K562 (cell line): ENCODE measurements at regions not wholly inside any gene's neighbourhood (a gene's known extent, or its start where the extent isn't known, plus 50 kb on each side); places are given as distances from the start of the nearest gene placed in this dataset.

ENCODE experiments used
- ATAC-seq: fragments of 200-7000 bp; cut with Tn5 transposase; 3 replicates; pipeline ENCODE4 v1.9.1; 2020; ENCODE audit warnings: moderate library complexity
- BruUV-seq: library from RNA; stranded (reverse); fragments of 400-500 nt; replicated peaks from 2 replicates; lab custom pipeline; 2021; lab: Mats Ljungman, UMichigan
- CTCF ChIA-PET: fragments of 300-600 bp; formaldehyde crosslinking; extraction: SDS; loops from one replicate; lab custom pipeline; 2021; ENCODE audit warnings: low intra/inter-chr PET ratio; lab: Yijun Ruan, JAX
- POLR2A ChIA-PET: fragments of 300-600, 350-650 bp; sonication (Branson Sonifier 250); formaldehyde crosslinking; extraction: SDS; loops from one replicate; lab custom pipeline; 2021; ENCODE audit warnings: antibody characterized with exemption, inconsistent platforms; lab: Yijun Ruan, JAX
- DNase-seq, 4 experiments: peaks; one replicate each; pipeline versions ENCODE4 v3.0.0 to v3.0.0-alpha.2; 2011 to 2018; ENCODE audit warnings: low spot score in 3 of 4, mixed read lengths in 3 of 4; ENCODE audit errors: extremely low read depth in 1 of 4
- FAIRE-seq: peaks from 2 replicates; lab custom pipeline; 2011; peaks lifted over from hg19 to GRCh38; lab: Jason Lieb, UNC
- H2AFZ ChIP-seq: 2 replicates; pipeline ENCODE4 v1.6.0; 2011; ENCODE audit warnings: low read depth, low read length, control low read depth, inconsistent platforms
- H3K27ac ChIP-seq: fragments of 200-600 bp; 3 replicates; pipeline ENCODE4 v1.8.0; 2011; ENCODE audit warnings: low read depth, mild to moderate bottlenecking, control low read depth, inconsistent platforms, low read length, moderate library complexity, mixed read lengths; ENCODE audit errors: extremely low read depth
- H3K27me3 ChIP-seq, 2 experiments: fragments of 300-600 bp in 1 of 2; 2 replicates in 1 of 2; 3 replicates in 1 of 2; pipeline versions ENCODE4 v1.6.0 to v1.8.0; 2011; ENCODE audit warnings: inconsistent platforms in 2 of 2, low read length in 2 of 2, mild to moderate bottlenecking in 1 of 2, mixed read lengths in 1 of 2, moderate library complexity in 1 of 2; ENCODE audit not compliant: control insufficient read depth in 2 of 2, insufficient read depth in 2 of 2
- H3K36me3 ChIP-seq: fragments of 300-600 bp; 3 replicates; pipeline ENCODE4 v1.8.0; 2011; ENCODE audit warnings: mild to moderate bottlenecking, low read length, inconsistent platforms; ENCODE audit not compliant: control insufficient read depth, insufficient read depth
- H3K4me1 ChIP-seq, 2 experiments: fragments of 200-600 bp in 1 of 2; replicated peaks in 1 of 2; 2 replicates in 1 of 2; 3 replicates in 1 of 2; pipeline versions ENCODE4 v1.5.1 to v1.8.0; 2011; ENCODE audit warnings: inconsistent platforms in 2 of 2, low read length in 2 of 2, mild to moderate bottlenecking in 1 of 2, mixed read lengths in 1 of 2, moderate library complexity in 1 of 2; ENCODE audit not compliant: control insufficient read depth in 2 of 2, insufficient read depth in 2 of 2
- H3K4me2 ChIP-seq: 2 replicates; pipeline ENCODE4 v1.6.1; 2011; ENCODE audit warnings: low read length, control low read depth, inconsistent platforms, mixed read lengths; ENCODE audit not compliant: insufficient read depth
- H3K4me3 ChIP-seq: fragments of 200-600 bp; sonication (generic), shearing (Covaris generic); 2 replicates; pipeline ENCODE4 v1.5.1; 2016; ENCODE audit warnings: control low read depth, inconsistent platforms
- H3K79me2 ChIP-seq: fragments of 200-600 bp; 3 replicates; pipeline ENCODE4 v1.8.0; 2011; ENCODE audit warnings: low read length, inconsistent platforms; ENCODE audit not compliant: control insufficient read depth, insufficient read depth
- H3K9ac ChIP-seq, 2 experiments: 2 replicates each; pipeline versions ENCODE4 v1.6.0 to v1.6.1; 2011; ENCODE audit warnings: low read depth in 2 of 2, low read length in 2 of 2, control low read depth in 1 of 2, inconsistent platforms in 1 of 2, mild to moderate bottlenecking in 1 of 2, mixed read lengths in 1 of 2; ENCODE audit not compliant: insufficient read depth in 1 of 2
- H3K9me1 ChIP-seq: one replicate; pipeline ENCODE4 v1.6.0; 2011; ENCODE audit warnings: inconsistent platforms, mild to moderate bottlenecking, low read length, moderate library complexity; ENCODE audit not compliant: control insufficient read depth, insufficient read depth
- H3K9me3 ChIP-seq: replicated peaks from 2 replicates; pipeline ENCODE4 v1.5.1; 2011; ENCODE audit warnings: low read depth, low read length, inconsistent platforms; ENCODE audit not compliant: control insufficient read depth, insufficient read depth
- H4K20me1 ChIP-seq: replicated peaks from 2 replicates; pipeline ENCODE4 v1.6.1; 2011; ENCODE audit warnings: low read length, inconsistent platforms, mixed read lengths; ENCODE audit not compliant: control insufficient read depth, insufficient read depth
- CHD4 ChIP-seq: fragments of 200-600 bp; sonication (generic); IDR thresholded peaks from 3 replicates; pipeline ENCODE4 v1.6.1; 2012; ENCODE audit warnings: low read depth, mild to moderate bottlenecking, mixed read lengths, low read length, inconsistent platforms; ENCODE audit not compliant: insufficient read depth, insufficient replicate concordance, poor library complexity, severe bottlenecking
- KLF13 ChIP-seq: fragments of 450-650 bp; IDR thresholded peaks from 2 replicates; pipeline ENCODE4 v1.6.1; 2016; ENCODE audit warnings: missing genetic modification characterization, low read depth, mild to moderate bottlenecking, missing compliant biosample characterization, moderate library complexity, borderline replicate concordance
- SRSF7 ChIP-seq: fragments of 200-400 bp; formaldehyde crosslinking; optimal IDR thresholded peaks from 2 replicates; pipeline ENCODE3; 2017; ENCODE audit warnings: mild to moderate bottlenecking, low read depth, low read length
- STAT5B ChIP-seq: fragments of 250-450 bp; sonication (Bioruptor Pico); IDR thresholded peaks from 2 replicates; pipeline ENCODE4 v1.8.0; 2021; ENCODE audit warnings: mild to moderate bottlenecking, inconsistent platforms
- ZNF785 ChIP-seq: fragments of 250-450 bp; sonication (Bioruptor Pico); IDR thresholded peaks from 2 replicates; pipeline ENCODE4 v1.4.0; 2020; ENCODE audit warnings: mild to moderate bottlenecking
- WGBS: fragments of 100-300 bp; shearing (Covaris generic); methylation state at CpG from one replicate; pipeline ENCODE4 v1.1.6; 2016; ENCODE audit warnings: low coverage, mixed read lengths; ENCODE audit not compliant: insufficient coverage; ENCODE audit errors: missing lambda C conversion rate; 5-methylcytosine and 5-hydroxymethylcytosine counted together
- in situ Hi-C: fragments of 300-500 bp; cut with MboI; formaldehyde crosslinking; loops from 4 replicates; pipeline ENCODE4 v1.15.0; 2018; ENCODE audit warnings: inconsistent platforms, mixed read lengths
- intact Hi-C: fragments of 100-400 bp; cut with micrococcal nuclease; formaldehyde crosslinking; loops from 2 replicates; pipeline ENCODE4 v1.14.2; 2022
- TF ChIP-seq, protein P1 (sequence below): fragments of 450-650 bp; IDR thresholded peaks from 2 replicates; pipeline ENCODE4 v1.6.1; 2014; ENCODE audit warnings: low read depth, mild to moderate bottlenecking, moderate library complexity, borderline replicate concordance
- TF ChIP-seq, protein P2 (sequence below): sonication (generic); formaldehyde crosslinking; IDR thresholded peaks from 2 replicates; pipeline ENCODE4 v1.8.0; 2022; ENCODE audit warnings: missing genetic modification reagents, mild to moderate bottlenecking, moderate library complexity, borderline replicate concordance

DNA sequence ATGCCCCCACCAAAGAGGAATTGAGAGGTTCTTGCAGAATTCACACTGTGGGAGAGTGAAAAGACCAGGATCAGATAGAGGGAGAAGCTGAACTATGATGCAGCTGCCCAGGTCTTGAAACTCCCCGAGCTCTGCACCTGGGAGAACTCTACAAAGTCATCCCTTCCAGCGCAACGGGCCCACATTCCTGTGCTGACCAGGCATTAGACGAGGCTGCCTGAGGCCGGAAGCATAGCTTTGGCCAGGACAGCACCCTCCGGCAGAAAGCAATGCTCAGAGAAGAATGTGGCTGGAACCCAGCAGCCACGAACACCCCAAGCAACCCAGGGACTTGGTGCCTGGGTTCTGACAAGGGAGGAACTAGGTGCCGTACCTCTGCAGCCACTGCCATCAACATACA is 281.5 kb upstream of the CDH4 start:
- no peak for FAIRE-seq
- ChIA-PET POLR2A (no interaction called here), CTCF (no interaction called here)
- Histone ChIP-seq H2AFZ (no peak overlapping the region), H3K79me2 (no peaks in the 10 kb centered on the region), H3K27ac (no peak overlapping the region), H3K36me3 (no peaks in the 10 kb centered on the region), H3K9me3 (no peaks in the 10 kb centered on the region), H4K20me1 (no peaks in the 10 kb centered on the region; the same call in 1 of the 2 replicates), H3K4me2 (no peak overlapping the region), H3K9me1 (no peaks in the 10 kb centered on the region), H3K4me3 (no peak overlapping the region), H3K4me1 (no peaks in the 10 kb centered on the region), H3K9ac (no peak overlapping the region), H3K27me3 (peaks cover 5 to 27% of the 10 kb centered on the region in 2 experiments; a peak in 3 of 5 replicates)
- BruUV-seq, result no TSS peak
- no peak for DNase-seq
- ATAC-seq, result no peak
- intact Hi-C loops, result no loop called here
- in situ Hi-C loops, result no loop called here
- TF ChIP-seq KLF13, result no peak
- no peak for TF ChIP-seq ZNF785 (CRISPR knock-in tag)
- TF ChIP-seq SRSF7, result no peak
- no peak for TF ChIP-seq STAT5B (CRISPR knock-in tag)
- TF ChIP-seq, protein P1, sequence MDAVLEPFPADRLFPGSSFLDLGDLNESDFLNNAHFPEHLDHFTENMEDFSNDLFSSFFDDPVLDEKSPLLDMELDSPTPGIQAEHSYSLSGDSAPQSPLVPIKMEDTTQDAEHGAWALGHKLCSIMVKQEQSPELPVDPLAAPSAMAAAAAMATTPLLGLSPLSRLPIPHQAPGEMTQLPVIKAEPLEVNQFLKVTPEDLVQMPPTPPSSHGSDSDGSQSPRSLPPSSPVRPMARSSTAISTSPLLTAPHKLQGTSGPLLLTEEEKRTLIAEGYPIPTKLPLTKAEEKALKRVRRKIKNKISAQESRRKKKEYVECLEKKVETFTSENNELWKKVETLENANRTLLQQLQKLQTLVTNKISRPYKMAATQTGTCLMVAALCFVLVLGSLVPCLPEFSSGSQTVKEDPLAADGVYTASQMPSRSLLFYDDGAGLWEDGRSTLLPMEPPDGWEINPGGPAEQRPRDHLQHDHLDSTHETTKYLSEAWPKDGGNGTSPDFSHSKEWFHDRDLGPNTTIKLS, result no peak
- TF ChIP-seq, protein P2, sequence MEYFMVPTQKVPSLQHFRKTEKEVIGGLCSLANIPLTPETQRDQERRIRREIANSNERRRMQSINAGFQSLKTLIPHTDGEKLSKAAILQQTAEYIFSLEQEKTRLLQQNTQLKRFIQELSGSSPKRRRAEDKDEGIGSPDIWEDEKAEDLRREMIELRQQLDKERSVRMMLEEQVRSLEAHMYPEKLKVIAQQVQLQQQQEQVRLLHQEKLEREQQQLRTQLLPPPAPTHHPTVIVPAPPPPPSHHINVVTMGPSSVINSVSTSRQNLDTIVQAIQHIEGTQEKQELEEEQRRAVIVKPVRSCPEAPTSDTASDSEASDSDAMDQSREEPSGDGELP, result no peak
- TF ChIP-seq CHD4, result no peak
- WGBS, result 0% methylated on average over 8 of the region's 8 CpGs
